Tibial nerve (tissue), 4 donors: ENCODE measurements at regions not wholly inside any gene's neighbourhood (a gene's known extent, or its start where the extent isn't known, plus 50 kb on each side); places are given as distances from the start of the nearest gene placed in this dataset.

Experiments
- DNase-seq, 2 donors: peaks; one replicate each; pipeline ENCODE4 v3.0.0-alpha.2; 2019; ENCODE audit warnings: low spot score in 2 of 2
- H3K27ac ChIP-seq, 4 donors: fragments of 200-600 bp; sonication (generic) in 3 of 4; one replicate each; pipeline ENCODE4 v1.5.1; 2017 to 2019; ENCODE audit warnings: mild to moderate bottlenecking in 1 of 4
- H3K27me3 ChIP-seq, 2 donors: fragments of 200-600 bp; sonication (generic) in 1 of 2; one replicate each; pipeline versions ENCODE4 v1.5.1 to v1.6.0; 2017 to 2019
- H3K36me3 ChIP-seq, 3 donors: fragments of 200-600 bp; sonication (generic); one replicate each; pipeline ENCODE4 v1.5.1; 2018 to 2019
- H3K4me1 ChIP-seq, 4 donors: fragments of 200-600 bp; sonication (generic) in 3 of 4; one replicate each; pipeline ENCODE4 v1.5.1; 2017 to 2019
- H3K4me3 ChIP-seq, 4 donors: fragments of 200-600 bp; sonication (generic) in 3 of 4; one replicate each; pipeline ENCODE4 v1.5.1; 2017 to 2019; ENCODE audit warnings: mild to moderate bottlenecking in 1 of 4, moderate library complexity in 1 of 4
- H3K9me3 ChIP-seq, 4 donors: fragments of 200-600 bp; sonication (generic) in 3 of 4; one replicate each; pipeline ENCODE4 v1.5.1; 2017 to 2019
- CTCF ChIP-seq, 5 experiments: fragments of 200-600 bp in 3 of 5; fragments of 450-650 bp in 2 of 5; sonication (generic) in 3 of 5; IDR thresholded peaks; one replicate each; pipeline ENCODE4 v1.5.1; 2016 to 2019; ENCODE audit warnings: antibody characterized with exemption in 5 of 5, mild to moderate bottlenecking in 3 of 5, moderate library complexity in 2 of 5
- EP300 ChIP-seq, 2 donors: sonication (generic); formaldehyde crosslinking; IDR thresholded peaks; one replicate each; pipeline ENCODE4 v1.6.1; 2017; ENCODE audit warnings: antibody characterized with exemption in 2 of 2, mild to moderate bottlenecking in 1 of 2
- POLR2A ChIP-seq, 2 donors: fragments of 450-650 bp; IDR thresholded peaks; one replicate each; pipeline ENCODE4 v1.6.1; 2017; ENCODE audit warnings: antibody characterized with exemption in 2 of 2, mild to moderate bottlenecking in 2 of 2, moderate library complexity in 2 of 2
- WGBS, 2 donors: methylation state at CpG; one replicate each; pipeline ENCODE4 v1.1.5; 2018; 5-methylcytosine and 5-hydroxymethylcytosine counted together

GRCh38 chr18:66971960-66972359, 368.1 kb upstream of the CDH19 start:
- H3K36me3 ChIP-seq: no peaks in the 10 kb centered on the region
- H3K27me3 ChIP-seq: no peaks in the 10 kb centered on the region
- no peak for DNase-seq
- no peaks in the 10 kb centered on the region for H3K4me1 ChIP-seq
- no peak overlapping the region for H3K4me3 ChIP-seq
- H3K27ac ChIP-seq: no peak overlapping the region
- H3K9me3 ChIP-seq: no peaks in the 10 kb centered on the region
- TF ChIP-seq POLR2A (IDR thresholded peaks at IDR 0.05) (no peak), CTCF (IDR thresholded peaks at IDR 0.05) (no peak), EP300 (IDR thresholded peaks at IDR 0.05) (no peak)
- WGBS, 2 donors: 38 to 39% methylated on average over 3 of the region's 3 CpGs

- Histone ChIP-seq H3K4me1 (no peaks in the 10 kb centered on the region), H3K4me3 (no peak overlapping the region), H3K9me3 (no peaks in the 10 kb centered on the region), H3K36me3 (no peaks in the 10 kb centered on the region), H3K27me3 (no peaks in the 10 kb centered on the region), H3K27ac (no peak overlapping the region)
- WGBS, 2 donors: 90 to 94% methylated on average over 7 of the region's 7 CpGs
- no peak for TF ChIP-seq POLR2A (IDR thresholded peaks at IDR 0.05)
- TF ChIP-seq EP300 (IDR thresholded peaks at IDR 0.05): no peak
- no peak for TF ChIP-seq CTCF (IDR thresholded peaks at IDR 0.05)
- DNase-seq: no peak
Measured at GRCh38 chr18:66966171-66966570, 362.3 kb upstream of the CDH19 start.

- Histone ChIP-seq H3K4me3 (no peak overlapping the region), H3K27me3 (no peaks in the 10 kb centered on the region), H3K36me3 (no peaks in the 10 kb centered on the region), H3K4me1 (no peaks in the 10 kb centered on the region), H3K9me3 (no peaks in the 10 kb centered on the region), H3K27ac (no peak overlapping the region)
- no peak for DNase-seq
- WGBS, 2 donors: 77 to 79% methylated on average over 2 of the region's 2 CpGs
- TF ChIP-seq CTCF (IDR thresholded peaks at IDR 0.05): no peak
- no peak for TF ChIP-seq EP300 (IDR thresholded peaks at IDR 0.05)
Measured at GRCh38 chr18:66958309-66958708, 354.4 kb upstream of the CDH19 start.

- 85 to 93% methylated on average over 1 of the region's 1 CpG for WGBS, 2 donors
- no peak for DNase-seq
- no peak overlapping the region for H3K27ac ChIP-seq
Measured at GRCh38 chr18:66951750-66952149, 347.9 kb upstream of the CDH19 start.

GRCh38 chr18:66949419-66949818, 345.5 kb upstream of the CDH19 start:
- no peak for DNase-seq
- TF ChIP-seq CTCF (IDR thresholded peaks at IDR 0.05) (no peak), POLR2A (IDR thresholded peaks at IDR 0.05) (no peak), EP300 (IDR thresholded peaks at IDR 0.05) (no peak)
- Histone ChIP-seq H3K9me3 (no peaks in the 10 kb centered on the region), H3K4me1 (no peaks in the 10 kb centered on the region), H3K36me3 (no peaks in the 10 kb centered on the region), H3K27ac (no peak overlapping the region), H3K27me3 (no peaks in the 10 kb centered on the region), H3K4me3 (no peak overlapping the region)
- WGBS, 2 donors: 91 to 97% methylated on average over 14 of the region's 14 CpGs

More at GRCh38 chr18:66951750-66952149, 347.9 kb upstream of the CDH19 start:
- H3K4me1 ChIP-seq: no peaks in the 10 kb centered on the region
- H3K27me3 ChIP-seq: no peaks in the 10 kb centered on the region
- no peak for TF ChIP-seq POLR2A (IDR thresholded peaks at IDR 0.05)
- TF ChIP-seq EP300 (IDR thresholded peaks at IDR 0.05): no peak
- no peak for TF ChIP-seq CTCF (IDR thresholded peaks at IDR 0.05)
- no peaks in the 10 kb centered on the region for H3K36me3 ChIP-seq
- H3K4me3 ChIP-seq: no peak overlapping the region
- no peaks in the 10 kb centered on the region for H3K9me3 ChIP-seq
